Effector CD8-positive, alpha-beta T cell (primary cell): ENCODE measurements at regions not wholly inside any gene's neighbourhood (a gene's known extent, or its start where the extent isn't known, plus 50 kb on each side); places are given as distances from the start of the nearest gene placed in this dataset.

Experiments used
- DNase-seq: peaks from one replicate; lab custom pipeline; 2025; lab: John Stamatoyannopoulos, UW

DNA sequence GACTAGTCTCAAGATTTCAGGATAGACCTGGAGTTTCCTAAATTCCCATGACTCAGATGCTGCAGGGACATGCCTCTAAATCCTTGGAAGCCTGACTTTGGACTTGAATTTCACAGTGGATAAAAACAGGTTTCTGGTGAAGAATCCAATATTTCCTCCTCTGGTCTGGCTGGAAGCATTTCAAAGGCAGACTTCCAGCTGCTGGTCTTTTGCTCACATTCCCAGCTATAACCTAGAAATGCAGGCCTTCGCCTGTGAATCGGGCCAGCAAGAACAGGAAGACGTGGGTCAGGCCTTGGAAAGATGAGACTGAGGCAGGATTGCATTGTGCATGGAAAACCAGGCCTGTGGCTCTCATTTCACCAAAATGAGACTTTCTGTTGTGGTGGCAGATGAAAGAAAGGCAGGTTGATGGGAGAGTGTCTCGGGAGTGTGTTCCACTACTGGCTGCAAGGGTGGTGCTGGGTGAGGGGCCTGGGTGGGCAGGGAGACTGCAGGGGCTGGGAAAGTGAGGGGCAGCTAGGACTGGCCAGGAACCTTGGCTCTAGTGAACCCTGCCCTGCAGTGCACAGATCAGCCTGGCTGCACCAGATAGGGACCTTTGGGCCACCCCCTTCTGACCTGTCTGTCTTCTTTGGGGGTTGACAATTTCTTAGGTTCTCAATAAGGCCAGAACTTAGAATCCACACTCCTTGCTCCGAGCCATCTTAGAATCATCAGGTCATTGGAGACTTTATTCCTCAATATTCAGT, 488.8 kb upstream of the MKI67 start:
- no peak for DNase-seq

- DNase-seq, result no peak
Measured at GRCh38 chr10:128617532-128617931, 491.3 kb upstream of the MKI67 start.

DNA sequence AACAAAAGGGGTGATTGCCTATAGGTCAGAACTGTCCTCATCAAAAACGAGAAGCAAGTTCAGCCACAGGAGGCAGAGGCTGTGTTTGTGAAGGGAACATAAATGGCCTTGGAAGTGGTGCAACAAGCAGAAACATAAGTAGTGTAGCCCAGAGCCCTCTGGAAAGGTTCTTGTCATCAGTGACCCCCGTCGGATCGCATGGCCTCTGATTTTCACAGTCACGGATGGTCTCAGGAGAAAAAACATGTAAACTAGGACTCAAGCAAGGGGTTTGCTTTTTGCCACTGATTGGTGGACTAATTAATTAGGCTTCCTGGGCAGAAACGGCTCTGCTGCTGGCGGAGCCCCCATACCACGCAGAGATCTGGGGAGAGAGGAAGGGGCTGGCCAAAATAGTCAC, 496.5 kb upstream of the MKI67 start:
- DNase-seq, result no peak

DNA sequence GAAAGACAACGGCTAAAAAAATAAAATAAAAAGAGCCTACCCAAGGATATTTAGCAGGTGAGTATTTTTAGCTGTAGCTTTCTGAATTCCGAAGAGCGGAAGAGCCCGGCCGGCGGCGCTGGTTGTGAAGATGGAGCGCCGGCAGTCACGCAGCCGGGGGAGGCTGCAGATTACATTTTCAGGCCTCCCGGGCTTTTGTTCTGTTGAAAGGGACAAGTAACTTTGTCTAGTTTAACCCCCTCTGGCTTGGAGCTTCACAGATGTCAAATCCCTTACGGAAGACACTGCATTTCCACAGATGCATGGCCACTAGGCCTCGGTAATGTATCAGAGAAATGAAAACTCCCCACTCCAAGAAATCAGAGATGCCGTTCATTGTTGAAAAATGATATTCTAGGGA, 497.6 kb upstream of the MKI67 start:
- DNase-seq, result no peak

DNA sequence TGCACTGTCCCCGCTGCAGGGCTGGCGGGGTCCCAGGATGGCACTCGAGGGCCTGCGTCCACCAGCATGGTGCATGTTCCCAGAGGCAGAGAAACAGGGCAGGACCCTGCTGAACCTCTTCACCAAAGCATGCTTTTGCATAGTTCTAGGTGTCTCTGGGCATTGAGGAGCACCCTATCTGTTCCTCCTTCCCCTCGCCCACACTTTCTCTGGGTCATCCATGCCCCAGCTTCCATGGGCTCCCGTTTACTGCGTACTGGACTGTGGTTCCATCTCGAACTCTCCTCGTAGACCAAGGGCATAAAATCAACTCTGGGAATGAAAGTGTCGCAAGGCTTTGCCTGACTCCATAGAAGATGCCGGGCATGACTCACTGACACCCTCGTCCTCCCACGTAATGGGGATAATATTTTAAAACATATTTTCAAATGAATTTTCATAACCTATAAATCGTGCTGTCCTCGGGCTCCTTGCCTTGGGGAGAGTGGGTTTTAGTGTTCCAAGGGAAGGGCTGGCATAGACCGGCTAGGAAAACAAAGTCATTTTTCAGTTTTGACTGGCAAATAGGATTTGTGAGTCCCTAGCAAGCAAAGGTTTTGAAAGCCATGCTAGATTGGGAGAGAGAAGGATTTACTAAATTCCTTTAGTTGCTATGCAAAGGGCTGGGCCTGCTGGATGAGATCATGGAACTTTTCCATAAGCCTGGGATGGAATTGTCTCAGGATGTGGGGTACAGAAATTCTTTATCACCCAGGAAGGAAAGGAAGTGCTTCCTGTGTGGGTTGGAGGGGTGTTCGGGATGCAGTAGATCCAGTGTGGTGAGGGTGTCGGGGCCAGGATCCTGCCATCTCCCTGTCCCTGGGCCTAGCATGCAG, 498.7 kb upstream of the MKI67 start:
- no peak for DNase-seq

GRCh38 chr10:128625926-128626325, 499.7 kb upstream of the MKI67 start:
- DNase-seq, result no peak

GRCh38 chr10:128626397-128627000, 500.3 kb upstream of the MKI67 start:
- DNase-seq, result no peak

DNA sequence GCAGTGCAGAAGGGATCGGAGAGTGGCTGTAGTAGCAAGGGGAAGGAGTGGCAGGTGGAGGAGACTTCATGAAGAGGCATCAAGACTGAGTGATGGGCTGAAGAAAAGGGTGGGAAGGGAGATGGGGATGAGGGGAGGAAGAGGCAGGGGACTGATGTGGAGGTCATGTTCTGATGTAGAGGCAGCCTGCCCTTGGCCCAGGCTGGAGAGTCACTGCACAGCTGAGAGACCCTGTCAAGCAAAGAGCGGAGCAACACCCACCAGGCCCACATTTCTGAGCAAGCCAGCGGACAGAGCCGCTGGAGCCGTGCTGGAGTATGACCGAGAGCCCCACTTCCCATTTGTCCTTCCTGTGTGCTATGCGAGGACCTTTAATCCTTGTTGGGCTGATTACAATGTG, 501.6 kb upstream of the MKI67 start:
- no peak for DNase-seq

GRCh38 chr10:128628252-128628651, 502.0 kb upstream of the MKI67 start:
- DNase-seq, result no peak

DNA sequence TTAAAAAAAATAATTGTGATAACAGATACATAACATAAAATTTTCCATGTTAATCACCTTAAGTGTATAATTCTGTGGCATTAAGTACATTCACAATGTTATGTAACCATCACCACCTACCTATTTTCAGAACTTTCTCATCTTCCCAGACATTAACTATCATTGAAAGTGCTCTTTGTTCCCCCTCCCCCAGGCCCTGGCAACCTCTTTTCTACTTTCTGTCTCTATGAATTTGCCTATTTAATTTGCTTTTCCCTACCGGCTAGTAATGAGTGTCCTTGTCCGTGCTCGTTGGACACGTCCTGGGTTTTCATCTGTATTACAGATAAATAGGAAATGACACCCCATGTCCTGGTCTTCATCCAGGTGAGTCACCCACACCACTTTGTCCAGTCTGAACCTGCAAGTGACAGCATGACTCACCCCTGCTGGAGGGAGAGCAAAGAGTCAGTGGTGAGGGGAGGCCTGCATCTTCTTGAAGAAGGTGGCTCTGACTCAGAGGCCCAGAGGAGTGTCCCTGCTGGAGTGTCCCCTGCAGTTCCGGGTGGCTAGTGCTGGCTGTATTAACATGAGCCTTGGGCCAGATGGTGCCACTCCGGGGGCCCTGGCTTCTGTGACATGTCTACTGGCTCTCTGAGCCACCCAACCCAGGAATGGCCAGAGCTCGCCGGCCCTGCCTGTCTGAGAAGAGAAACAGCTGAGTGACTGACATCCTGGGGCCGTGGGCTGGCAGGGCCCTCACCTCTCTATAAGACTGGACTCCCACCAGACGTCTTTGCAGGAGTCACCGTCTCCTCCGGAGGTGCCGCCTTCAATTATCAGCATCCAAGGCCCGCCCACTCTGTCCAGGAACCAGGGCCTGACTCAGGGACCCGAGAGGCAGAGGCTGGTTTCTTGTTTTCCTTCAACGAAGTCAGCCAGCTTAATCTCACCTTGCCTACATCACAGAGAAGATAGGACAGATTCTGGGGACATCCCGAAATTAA, 503.2 kb upstream of the MKI67 start:
- DNase-seq, result no peak

GRCh38 chr10:128630787-128631252, 504.6 kb upstream of the MKI67 start:
- DNase-seq, result no peak

DNA sequence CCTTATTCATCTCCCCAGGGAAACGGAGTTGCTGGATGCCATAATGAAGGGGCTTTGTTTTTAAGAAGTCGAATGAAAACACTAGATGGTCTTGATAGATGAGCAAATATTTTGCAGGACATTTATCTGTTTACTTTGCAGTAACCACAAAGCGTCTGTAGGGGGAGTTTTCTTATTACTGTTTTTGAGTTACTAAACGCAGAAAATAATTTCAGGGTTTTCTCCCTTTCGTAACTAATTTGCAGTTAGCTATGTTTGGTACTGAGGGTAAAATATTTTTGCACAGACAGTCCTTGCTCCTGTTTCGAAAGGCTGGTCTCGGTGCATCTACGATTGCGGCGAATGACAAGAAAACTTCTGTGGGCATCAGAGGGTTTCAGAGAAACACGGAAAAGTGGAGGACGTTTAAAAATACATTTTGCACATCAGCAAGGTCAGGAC, 505.6 kb upstream of the MKI67 start:
- DNase-seq, result no peak

- DNase-seq, result no peak
Measured at GRCh38 chr10:128632694-128633093, 506.5 kb upstream of the MKI67 start.

DNA sequence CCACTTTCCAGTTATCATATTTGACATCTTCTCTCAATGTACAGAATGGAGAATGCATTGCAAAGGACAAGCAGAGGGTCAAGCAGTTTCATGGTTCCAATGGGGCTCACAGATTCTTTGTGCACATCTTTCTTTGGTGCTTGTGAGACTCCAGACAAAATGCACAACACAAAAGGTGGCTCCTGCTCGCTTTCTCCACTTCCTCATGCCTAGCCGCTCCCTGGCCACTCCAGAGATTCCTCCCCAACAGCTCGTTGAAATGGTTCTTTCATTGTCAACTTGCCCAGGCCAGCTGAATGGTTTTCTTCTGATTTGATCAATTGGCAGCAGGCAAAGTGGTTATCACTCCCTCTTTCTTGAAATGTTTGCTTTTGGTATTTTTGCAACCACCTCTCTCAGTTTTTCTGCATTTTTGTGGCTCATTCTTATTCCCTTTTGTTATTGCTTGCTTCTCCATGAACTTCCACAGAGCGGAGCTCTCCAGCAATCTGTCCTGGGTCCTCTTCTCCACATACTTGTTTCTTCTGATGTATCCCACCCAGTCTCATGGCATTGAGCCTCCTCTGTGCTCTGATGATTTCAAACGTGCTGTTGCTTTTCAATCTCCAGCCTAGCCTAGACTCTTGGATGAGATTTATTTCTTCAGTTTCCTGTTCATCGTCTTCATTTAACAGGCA, 507.8 kb upstream of the MKI67 start:
- no peak for DNase-seq

DNA sequence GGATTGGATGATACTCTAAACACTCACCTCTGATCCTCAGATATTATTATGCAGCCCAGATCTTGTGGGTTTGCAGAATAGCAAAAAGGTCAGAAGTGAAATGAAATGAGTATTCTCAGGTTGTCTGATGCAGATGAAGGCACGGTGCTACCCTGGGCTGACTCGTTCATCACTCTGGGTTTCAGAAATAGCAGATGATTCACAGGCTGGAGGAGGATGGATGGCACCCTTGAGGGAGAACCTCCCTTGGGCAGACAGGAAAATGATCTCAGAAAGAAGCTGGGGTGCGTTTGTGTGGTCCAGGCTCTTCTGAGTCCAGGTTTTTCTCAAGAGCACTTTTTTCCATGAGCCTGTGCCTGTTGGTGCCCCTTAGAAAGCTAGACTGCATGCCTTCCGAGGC, 515.8 kb upstream of the MKI67 start:
- no peak for DNase-seq

- DNase-seq, result no peak
Measured at GRCh38 chr10:128642502-128642901, 516.3 kb upstream of the MKI67 start.

- no peak for DNase-seq
Measured at GRCh38 chr10:128643658-128644057, 517.4 kb upstream of the MKI67 start.

- DNase-seq, result no peak
Measured at GRCh38 chr10:128645486-128645885, 519.3 kb upstream of the MKI67 start.

- DNase-seq, result no peak
Measured at GRCh38 chr10:128646956-128647355, 520.7 kb upstream of the MKI67 start.

- DNase-seq, result no peak
Measured at GRCh38 chr10:128657548-128657947, 531.3 kb upstream of the MKI67 start.

DNA sequence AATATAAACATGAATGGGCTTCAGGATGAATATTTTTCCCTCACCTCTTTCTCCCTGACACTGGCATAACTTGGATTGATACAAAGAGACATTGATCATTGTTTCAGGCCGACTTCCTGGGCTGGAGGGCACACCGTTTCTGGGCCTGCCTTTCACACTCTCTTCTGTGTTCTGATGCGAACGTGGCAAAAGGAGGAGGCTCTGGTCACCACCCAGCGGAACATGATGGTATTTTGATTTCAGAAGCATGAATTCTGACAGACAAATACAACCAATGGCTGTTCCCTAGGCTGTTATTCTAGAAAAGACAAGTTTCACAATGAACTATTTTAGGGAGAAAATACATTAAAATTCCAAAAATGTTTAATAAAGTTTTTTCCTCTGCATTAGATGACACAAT, 534.5 kb upstream of the MKI67 start:
- DNase-seq, result no peak
